ENCODE measurements at regions not wholly inside any gene's neighbourhood (a gene's known extent, or its start where the extent isn't known, plus 50 kb on each side); places are given as distances from the start of the nearest gene placed in this dataset.

- TF ChIP-seq CTCF (IDR thresholded peaks at IDR 0.05; ENCODE audit: low read depth, low read length) = no peak
- DNase-seq (ENCODE audit: low read depth in 2 of 2) = no peak
- no peak overlapping the region for H3K4me3 ChIP-seq (replicated peaks in 1 of 2; ENCODE audit: low read depth in 2 of 2, low read length in 2 of 2)
Observed at GRCh38 chr10:121310151-121310711, 288.0 kb downstream of the FGFR2 start.

- H3K4me3 ChIP-seq (replicated peaks in 1 of 2; ENCODE audit: low read depth in 2 of 2, low read length in 2 of 2) = no peak overlapping the region
- no peak for DNase-seq (ENCODE audit: low read depth in 2 of 2)
- no peak for TF ChIP-seq CTCF (IDR thresholded peaks at IDR 0.05; ENCODE audit: low read depth, low read length)
Observed at GRCh38 chr10:121311812-121312443, 286.3 kb downstream of the FGFR2 start.

GRCh38 chr10:121312587-121312986, 285.7 kb downstream of the FGFR2 start:
- H3K4me3 ChIP-seq (replicated peaks in 1 of 2; ENCODE audit: low read depth in 2 of 2, low read length in 2 of 2) = no peak overlapping the region
- no peak for TF ChIP-seq CTCF (IDR thresholded peaks at IDR 0.05; ENCODE audit: low read depth, low read length)
- peak in 1 of 2 donors; percentile 31 for DNase-seq (ENCODE audit: low read depth in 2 of 2)

- TF ChIP-seq CTCF (IDR thresholded peaks at IDR 0.05; ENCODE audit: low read depth, low read length) = no peak
- H3K4me3 ChIP-seq (replicated peaks in 1 of 2; ENCODE audit: low read depth in 2 of 2, low read length in 2 of 2) = no peak overlapping the region
- peak in 1 of 2 donors; percentile 0 for DNase-seq (ENCODE audit: low read depth in 2 of 2)
Observed at GRCh38 chr10:121313119-121313875, 284.9 kb downstream of the FGFR2 start.

- TF ChIP-seq CTCF (IDR thresholded peaks at IDR 0.05; ENCODE audit: low read depth, low read length) = no peak
- no peak for DNase-seq (ENCODE audit: low read depth in 2 of 2)
- no peak overlapping the region for H3K4me3 ChIP-seq (replicated peaks in 1 of 2; ENCODE audit: low read depth in 2 of 2, low read length in 2 of 2)
Observed at GRCh38 chr10:121316432-121316831, 281.8 kb downstream of the FGFR2 start.

- DNase-seq (ENCODE audit: low read depth in 2 of 2) = no peak
- no peak for TF ChIP-seq CTCF (IDR thresholded peaks at IDR 0.05; ENCODE audit: low read depth, low read length)
- H3K4me3 ChIP-seq (replicated peaks in 1 of 2; ENCODE audit: low read depth in 2 of 2, low read length in 2 of 2) = no peak overlapping the region
Observed at GRCh38 chr10:121317374-121317773, 280.9 kb downstream of the FGFR2 start.

Data from cardiac fibroblast (primary cell).